Progenitor cell of endocrine pancreas (in vitro differentiated cells): ENCODE measurements at regions not wholly inside any gene's neighbourhood (a gene's known extent, or its start where the extent isn't known, plus 50 kb on each side); places are given as distances from the start of the nearest gene placed in this dataset.

Experiments
- DNase-seq: peaks from one replicate; pipeline ENCODE4 v3.0.0; 2021; ENCODE audit warnings: low spot score; ENCODE audit not compliant: unreplicated experiment
- H3K27ac Mint-ChIP-seq: 2 replicates; pipeline ENCODE4 v1.8.0; 2021; ENCODE audit warnings: mild to moderate bottlenecking, moderate library complexity, mixed read lengths
- H3K27me3 Mint-ChIP-seq: 2 replicates; pipeline ENCODE4 v1.8.0; 2021; ENCODE audit warnings: mixed read lengths
- H3K36me3 Mint-ChIP-seq: 2 replicates; pipeline ENCODE4 v1.8.0; 2022; ENCODE audit warnings: mixed read lengths; ENCODE audit not compliant: insufficient read depth
- H3K4me1 Mint-ChIP-seq: 2 replicates; pipeline ENCODE4 v1.8.0; 2021; ENCODE audit warnings: low read depth, mixed read lengths
- H3K4me3 Mint-ChIP-seq: 2 replicates; pipeline ENCODE4 v1.8.0; 2021; ENCODE audit warnings: low read depth, mild to moderate bottlenecking, moderate library complexity, mixed read lengths
- H3K9me3 Mint-ChIP-seq: 2 replicates; pipeline ENCODE4 v1.8.0; 2021; ENCODE audit warnings: low read depth, mixed read lengths
- CTCF ChIP-seq: fragments of 200-600 bp; sonication (generic); IDR thresholded peaks from one replicate; pipeline ENCODE4 v1.5.0; 2021; ENCODE audit warnings: antibody characterized with exemption, mild to moderate bottlenecking; ENCODE audit not compliant: unreplicated experiment

- no peaks in the 10 kb centered on the region for H3K27me3 Mint-ChIP-seq
- H3K9me3 Mint-ChIP-seq: peaks cover 19% of the 10 kb centered on the region
- no peak for TF ChIP-seq CTCF
- no peaks in the 10 kb centered on the region for H3K4me1 Mint-ChIP-seq
- H3K4me3 Mint-ChIP-seq: no peak overlapping the region
- H3K36me3 Mint-ChIP-seq: no peaks in the 10 kb centered on the region
- DNase-seq: no peak
- peak overlapping the region; percentile 35 for H3K27ac Mint-ChIP-seq
Measured at GRCh38 chr13:34816245-34816884, 125.7 kb upstream of the NBEA start.

- no peak for TF ChIP-seq CTCF
- Mint-ChIP-seq H3K9me3 (peaks cover 11% of the 10 kb centered on the region), H3K36me3 (no peaks in the 10 kb centered on the region), H3K27me3 (no peaks in the 10 kb centered on the region), H3K27ac (peak overlapping the region; percentile 35), H3K4me3 (no peak overlapping the region), H3K4me1 (no peaks in the 10 kb centered on the region)
- no peak for DNase-seq
Measured at GRCh38 chr13:34816908-34817665, 125.0 kb upstream of the NBEA start.

GRCh38 chr13:34822650-34823049, 119.4 kb upstream of the NBEA start:
- TF ChIP-seq CTCF: no peak
- no peaks in the 10 kb centered on the region for H3K27me3 Mint-ChIP-seq
- H3K4me1 Mint-ChIP-seq: peaks cover 6% of the 10 kb centered on the region
- H3K9me3 Mint-ChIP-seq: no peaks in the 10 kb centered on the region
- no peak overlapping the region for H3K27ac Mint-ChIP-seq
- no peak overlapping the region for H3K4me3 Mint-ChIP-seq
- no peak for DNase-seq
- H3K36me3 Mint-ChIP-seq: no peaks in the 10 kb centered on the region

GRCh38 chr13:34826432-34826831, 115.6 kb upstream of the NBEA start:
- no peaks in the 10 kb centered on the region for H3K9me3 Mint-ChIP-seq
- H3K27me3 Mint-ChIP-seq: no peaks in the 10 kb centered on the region
- no peak for DNase-seq
- no peak for TF ChIP-seq CTCF
- H3K4me1 Mint-ChIP-seq: peaks cover 6% of the 10 kb centered on the region
- no peak overlapping the region for H3K27ac Mint-ChIP-seq
- H3K36me3 Mint-ChIP-seq: no peaks in the 10 kb centered on the region
- H3K4me3 Mint-ChIP-seq: no peak overlapping the region

GRCh38 chr13:34833562-34834182, 108.4 kb upstream of the NBEA start:
- H3K4me1 Mint-ChIP-seq: no peaks in the 10 kb centered on the region
- no peak for DNase-seq
- peak; percentile 7 for TF ChIP-seq CTCF
- no peaks in the 10 kb centered on the region for H3K36me3 Mint-ChIP-seq
- peaks cover 8% of the 10 kb centered on the region for H3K9me3 Mint-ChIP-seq
- no peak overlapping the region for H3K27ac Mint-ChIP-seq
- no peak overlapping the region for H3K4me3 Mint-ChIP-seq
- H3K27me3 Mint-ChIP-seq: no peaks in the 10 kb centered on the region
